ENCODE measurements at regions not wholly inside any gene's neighbourhood (a gene's known extent, or its start where the extent isn't known, plus 50 kb on each side); places are given as distances from the start of the nearest gene placed in this dataset.

DNA sequence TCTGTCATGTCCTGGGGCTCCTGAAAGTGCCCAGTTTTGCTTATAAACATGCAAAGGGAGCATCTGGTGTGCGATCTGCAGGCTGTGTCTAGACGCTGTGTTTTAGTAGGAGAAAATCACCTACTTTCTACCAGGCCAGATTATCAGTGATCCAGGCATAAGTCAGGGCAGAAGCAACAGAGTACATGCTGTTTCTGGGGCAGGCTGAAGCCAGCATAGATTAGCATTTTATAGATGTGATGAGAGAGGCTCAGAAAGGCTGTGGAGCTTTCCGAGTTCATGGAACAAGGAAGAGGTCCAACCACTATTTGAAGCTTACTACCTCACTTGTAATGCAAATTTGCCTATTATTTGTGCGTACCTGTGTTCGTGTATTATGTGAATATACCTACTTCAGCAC is 1208.4 kb upstream of the TENM4 start:
- Mint-ChIP-seq H3K4me3 (no peak overlapping the region), H3K9me3 (peaks cover 4% of the 10 kb centered on the region), H3K27me3 (ENCODE audit: low read depth) (no peaks in the 10 kb centered on the region), H3K36me3 (ENCODE audit: low read depth) (no peaks in the 10 kb centered on the region), H3K27ac (ENCODE audit: unreplicated experiment) (no peak overlapping the region), H3K4me1 (peaks cover 24% of the 10 kb centered on the region)
- TF ChIP-seq, protein P1, sequence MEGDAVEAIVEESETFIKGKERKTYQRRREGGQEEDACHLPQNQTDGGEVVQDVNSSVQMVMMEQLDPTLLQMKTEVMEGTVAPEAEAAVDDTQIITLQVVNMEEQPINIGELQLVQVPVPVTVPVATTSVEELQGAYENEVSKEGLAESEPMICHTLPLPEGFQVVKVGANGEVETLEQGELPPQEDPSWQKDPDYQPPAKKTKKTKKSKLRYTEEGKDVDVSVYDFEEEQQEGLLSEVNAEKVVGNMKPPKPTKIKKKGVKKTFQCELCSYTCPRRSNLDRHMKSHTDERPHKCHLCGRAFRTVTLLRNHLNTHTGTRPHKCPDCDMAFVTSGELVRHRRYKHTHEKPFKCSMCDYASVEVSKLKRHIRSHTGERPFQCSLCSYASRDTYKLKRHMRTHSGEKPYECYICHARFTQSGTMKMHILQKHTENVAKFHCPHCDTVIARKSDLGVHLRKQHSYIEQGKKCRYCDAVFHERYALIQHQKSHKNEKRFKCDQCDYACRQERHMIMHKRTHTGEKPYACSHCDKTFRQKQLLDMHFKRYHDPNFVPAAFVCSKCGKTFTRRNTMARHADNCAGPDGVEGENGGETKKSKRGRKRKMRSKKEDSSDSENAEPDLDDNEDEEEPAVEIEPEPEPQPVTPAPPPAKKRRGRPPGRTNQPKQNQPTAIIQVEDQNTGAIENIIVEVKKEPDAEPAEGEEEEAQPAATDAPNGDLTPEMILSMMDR (conservative IDR thresholded peaks at IDR 0.05) = no peak
- no peak for DNase-seq (ENCODE audit: low read depth, low spot score)

DNA sequence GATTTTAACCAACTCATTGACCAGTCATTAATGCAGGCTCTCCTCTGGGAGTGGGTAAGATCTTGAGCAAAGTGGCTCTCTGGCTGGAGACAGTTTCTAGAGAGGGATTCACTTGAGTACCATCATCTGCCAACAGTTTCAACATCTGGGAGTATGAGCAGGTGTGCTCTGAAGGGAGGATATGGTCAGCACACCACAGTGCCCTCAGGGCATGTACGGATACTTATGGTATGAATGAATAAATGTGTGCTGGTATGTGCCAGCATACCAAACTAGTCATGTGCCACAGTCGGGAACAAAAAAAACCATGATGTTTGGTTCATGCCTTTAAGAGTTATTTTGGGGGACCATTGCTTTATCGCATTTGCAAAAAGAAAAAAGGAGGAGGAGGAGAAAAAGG is 1197.5 kb upstream of the TENM4 start:
- Mint-ChIP-seq H3K36me3 (ENCODE audit: low read depth) (no peaks in the 10 kb centered on the region), H3K4me1 (peaks cover 16% of the 10 kb centered on the region), H3K27ac (ENCODE audit: unreplicated experiment) (no peak overlapping the region), H3K27me3 (ENCODE audit: low read depth) (no peaks in the 10 kb centered on the region), H3K4me3 (no peak overlapping the region), H3K9me3 (peaks cover 3% of the 10 kb centered on the region)
- DNase-seq (ENCODE audit: low read depth, low spot score) = no peak
- TF ChIP-seq, protein P1 (conservative IDR thresholded peaks at IDR 0.05) = no peak

DNA sequence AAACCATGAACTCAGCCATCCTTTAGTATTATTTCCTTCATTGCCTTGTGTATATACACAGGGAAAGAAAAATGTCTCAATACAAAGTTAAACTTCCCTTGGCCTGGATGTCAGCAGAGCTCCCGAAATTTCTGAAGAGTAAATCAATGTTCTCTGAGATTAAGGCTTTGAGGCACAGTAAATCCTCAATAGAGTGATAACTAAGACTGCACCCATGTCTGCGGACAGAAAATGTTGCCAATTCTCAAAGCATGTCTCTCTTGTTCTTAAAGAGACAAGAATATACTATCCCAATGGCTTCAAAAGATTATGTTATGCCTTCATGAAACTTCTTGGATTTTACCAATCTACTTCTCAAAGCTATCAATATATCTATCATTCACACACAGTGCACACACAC is 1196.7 kb upstream of the TENM4 start:
- peaks cover 3% of the 10 kb centered on the region for H3K9me3 Mint-ChIP-seq
- TF ChIP-seq, protein P1 (conservative IDR thresholded peaks at IDR 0.05) = no peak
- no peaks in the 10 kb centered on the region for H3K36me3 Mint-ChIP-seq (ENCODE audit: low read depth)
- no peak overlapping the region for H3K4me3 Mint-ChIP-seq
- no peaks in the 10 kb centered on the region for H3K27me3 Mint-ChIP-seq (ENCODE audit: low read depth)
- H3K4me1 Mint-ChIP-seq = peaks cover 16% of the 10 kb centered on the region
- H3K27ac Mint-ChIP-seq (ENCODE audit: unreplicated experiment) = no peak overlapping the region
- DNase-seq (ENCODE audit: low read depth, low spot score) = no peak

GRCh38 chr11:80636999-80637398 is 1196.2 kb upstream of the TENM4 start:
- no peak for DNase-seq (ENCODE audit: low read depth, low spot score)
- H3K4me3 Mint-ChIP-seq = no peak overlapping the region
- H3K9me3 Mint-ChIP-seq = peaks cover 3% of the 10 kb centered on the region
- H3K27me3 Mint-ChIP-seq (ENCODE audit: low read depth) = no peaks in the 10 kb centered on the region
- no peaks in the 10 kb centered on the region for H3K36me3 Mint-ChIP-seq (ENCODE audit: low read depth)
- H3K27ac Mint-ChIP-seq (ENCODE audit: unreplicated experiment) = no peak overlapping the region
- TF ChIP-seq, protein P1 (conservative IDR thresholded peaks at IDR 0.05) = no peak
- H3K4me1 Mint-ChIP-seq = peaks cover 16% of the 10 kb centered on the region

DNA sequence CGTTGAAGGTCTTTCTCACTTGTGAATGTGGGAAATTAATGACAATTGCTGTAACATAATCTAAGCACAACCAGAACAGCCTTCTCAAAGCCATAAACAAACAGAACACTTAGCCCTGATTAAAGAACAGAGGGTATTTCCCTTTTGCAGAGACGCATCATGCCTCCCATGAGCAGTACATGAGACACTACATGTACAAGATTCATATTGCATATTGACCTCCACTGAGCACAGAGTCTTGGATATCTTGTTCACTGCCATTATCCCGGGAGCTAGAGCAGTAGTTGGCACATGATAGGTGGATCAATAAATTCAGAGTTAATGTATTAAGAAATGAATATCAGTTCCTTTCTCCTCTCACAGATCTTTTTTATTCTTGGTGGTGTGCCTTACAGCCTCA is 1194.3 kb upstream of the TENM4 start:
- Mint-ChIP-seq H3K4me1 (peaks cover 16% of the 10 kb centered on the region), H3K36me3 (ENCODE audit: low read depth) (no peaks in the 10 kb centered on the region)
- TF ChIP-seq, protein P1 (conservative IDR thresholded peaks at IDR 0.05) = no peak

GRCh38 chr11:80632691-80633090 is 1191.9 kb upstream of the TENM4 start:
- H3K36me3 Mint-ChIP-seq (ENCODE audit: low read depth) = no peaks in the 10 kb centered on the region
- no peak overlapping the region for H3K27ac Mint-ChIP-seq (ENCODE audit: unreplicated experiment)
- H3K4me3 Mint-ChIP-seq = no peak overlapping the region
- H3K27me3 Mint-ChIP-seq (ENCODE audit: low read depth) = no peaks in the 10 kb centered on the region
- H3K4me1 Mint-ChIP-seq = peaks cover 13% of the 10 kb centered on the region
- DNase-seq (ENCODE audit: low read depth, low spot score) = no peak
- peaks cover 3% of the 10 kb centered on the region for H3K9me3 Mint-ChIP-seq
- TF ChIP-seq, protein P1 (conservative IDR thresholded peaks at IDR 0.05) = no peak

More for the DNA sequence above, 1194.3 kb upstream of the TENM4 start:
- H3K4me3 Mint-ChIP-seq = no peak overlapping the region
- H3K27ac Mint-ChIP-seq (ENCODE audit: unreplicated experiment) = no peak overlapping the region
- H3K27me3 Mint-ChIP-seq (ENCODE audit: low read depth) = no peaks in the 10 kb centered on the region
- peaks cover 3% of the 10 kb centered on the region for H3K9me3 Mint-ChIP-seq
- no peak for DNase-seq (ENCODE audit: low read depth, low spot score)

Data from neural crest cell (in vitro differentiated cells).